ENCODE measurements at regions not wholly inside any gene's neighbourhood (a gene's known extent, or its start where the extent isn't known, plus 50 kb on each side); places are given as distances from the start of the nearest gene placed in this dataset.

GRCh38 chr7:13793926-13794325, 195.5 kb downstream of the ETV1 start:
- TF ChIP-seq, protein P1, sequence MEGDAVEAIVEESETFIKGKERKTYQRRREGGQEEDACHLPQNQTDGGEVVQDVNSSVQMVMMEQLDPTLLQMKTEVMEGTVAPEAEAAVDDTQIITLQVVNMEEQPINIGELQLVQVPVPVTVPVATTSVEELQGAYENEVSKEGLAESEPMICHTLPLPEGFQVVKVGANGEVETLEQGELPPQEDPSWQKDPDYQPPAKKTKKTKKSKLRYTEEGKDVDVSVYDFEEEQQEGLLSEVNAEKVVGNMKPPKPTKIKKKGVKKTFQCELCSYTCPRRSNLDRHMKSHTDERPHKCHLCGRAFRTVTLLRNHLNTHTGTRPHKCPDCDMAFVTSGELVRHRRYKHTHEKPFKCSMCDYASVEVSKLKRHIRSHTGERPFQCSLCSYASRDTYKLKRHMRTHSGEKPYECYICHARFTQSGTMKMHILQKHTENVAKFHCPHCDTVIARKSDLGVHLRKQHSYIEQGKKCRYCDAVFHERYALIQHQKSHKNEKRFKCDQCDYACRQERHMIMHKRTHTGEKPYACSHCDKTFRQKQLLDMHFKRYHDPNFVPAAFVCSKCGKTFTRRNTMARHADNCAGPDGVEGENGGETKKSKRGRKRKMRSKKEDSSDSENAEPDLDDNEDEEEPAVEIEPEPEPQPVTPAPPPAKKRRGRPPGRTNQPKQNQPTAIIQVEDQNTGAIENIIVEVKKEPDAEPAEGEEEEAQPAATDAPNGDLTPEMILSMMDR (conservative IDR thresholded peaks at IDR 0.05; ENCODE audit: low read depth, low read length): no peak
- no peak for TF ChIP-seq EZH2 (IDR thresholded peaks at IDR 0.05; ENCODE audit: borderline replicate concordance, low read depth, low read length, poor library complexity, severe bottlenecking)
